ENCODE measurements at regions not wholly inside any gene's neighbourhood (a gene's known extent, or its start where the extent isn't known, plus 50 kb on each side); places are given as distances from the start of the nearest gene placed in this dataset.

GRCh38 chr7:48718731-48719378 lies 205.5 kb upstream of the CDC14C start:
- no peak overlapping the region for H2BK5ac ChIP-seq (ENCODE audit: low read length)
- H3K18ac ChIP-seq (ENCODE audit: low read length): no peak overlapping the region
- no peaks in the 10 kb centered on the region for H3K27me3 ChIP-seq (ENCODE audit: control insufficient read depth in 3 of 3, insufficient read depth in 3 of 3, low read depth in 1 of 3, low read length in 3 of 3)
- H4K8ac ChIP-seq (ENCODE audit: low read depth, low read length): no peak overlapping the region
- H3K79me1 ChIP-seq (ENCODE audit: low read depth, low read length): no peaks in the 10 kb centered on the region
- H2AFZ ChIP-seq (ENCODE audit: low read length): no peak overlapping the region
- H3K9ac ChIP-seq (ENCODE audit: low read depth, low read length, poor library complexity): no peak overlapping the region
- H2BK120ac ChIP-seq (ENCODE audit: low read depth, low read length): no peak overlapping the region
- H3K4me2 ChIP-seq (ENCODE audit: insufficient read depth, low read length, poor library complexity, severe bottlenecking): no peak overlapping the region
- no peaks in the 10 kb centered on the region for H3K9me3 ChIP-seq (replicated peaks in 1 of 2; ENCODE audit: control insufficient read depth in 2 of 2, insufficient read depth in 1 of 2, low read depth in 1 of 2, low read length in 2 of 2)
- no peak overlapping the region for H2BK12ac ChIP-seq (ENCODE audit: low read length)
- no peak overlapping the region for H3K4ac ChIP-seq (ENCODE audit: low read length)
- no peak overlapping the region for H3K4me3 ChIP-seq (ENCODE audit: low read length in 2 of 2)
- WGBS, 2 donors (ENCODE audit: extremely low coverage in 2 of 2, insufficient read length in 2 of 2, insufficient replicate concordance in 1 of 2): no CpG with 5 or more reads among the region's 2 CpGs
- no peak overlapping the region for H3K23ac ChIP-seq (ENCODE audit: low read depth, low read length, poor library complexity)
- H3K14ac ChIP-seq (ENCODE audit: low read length): no peak overlapping the region
- H3K4me1 ChIP-seq (ENCODE audit: control insufficient read depth in 2 of 2, insufficient read depth in 1 of 2, low read depth in 1 of 2, low read length in 2 of 2): no peaks in the 10 kb centered on the region
- no peak for DNase-seq (ENCODE audit: low spot score)
- no peak overlapping the region for H3K27ac ChIP-seq (replicated peaks; ENCODE audit: low read length)
- H2AK5ac ChIP-seq (ENCODE audit: low read depth, low read length): no peak overlapping the region
- H4K91ac ChIP-seq (ENCODE audit: low read depth, low read length, poor library complexity): no peak overlapping the region
- H3K36me3 ChIP-seq (replicated peaks in 1 of 2; ENCODE audit: control insufficient read depth in 2 of 2, insufficient read depth in 2 of 2, low read length in 2 of 2): no peaks in the 10 kb centered on the region
- H2BK15ac ChIP-seq (ENCODE audit: low read length): no peak overlapping the region

GRCh38 chr7:48728799-48729198 lies 195.5 kb upstream of the CDC14C start:
- Histone ChIP-seq H3K4me3 (ENCODE audit: low read length in 2 of 2) (no peak overlapping the region), H3K14ac (ENCODE audit: low read length) (no peak overlapping the region), H2BK120ac (ENCODE audit: low read depth, low read length) (no peak overlapping the region), H2AK5ac (ENCODE audit: low read depth, low read length) (no peak overlapping the region), H3K4me2 (ENCODE audit: insufficient read depth, low read length, poor library complexity, severe bottlenecking) (no peak overlapping the region), H2BK12ac (ENCODE audit: low read length) (no peak overlapping the region), H3K36me3 (replicated peaks in 1 of 2; ENCODE audit: control insufficient read depth in 2 of 2, insufficient read depth in 2 of 2, low read length in 2 of 2) (no peaks in the 10 kb centered on the region), H3K27me3 (ENCODE audit: control insufficient read depth in 3 of 3, insufficient read depth in 3 of 3, low read depth in 1 of 3, low read length in 3 of 3) (no peaks in the 10 kb centered on the region), H3K9ac (ENCODE audit: low read depth, low read length, poor library complexity) (no peak overlapping the region), H3K18ac (ENCODE audit: low read length) (no peak overlapping the region), H2BK15ac (ENCODE audit: low read length) (no peak overlapping the region), H3K4ac (ENCODE audit: low read length) (no peak overlapping the region), H3K23ac (ENCODE audit: low read depth, low read length, poor library complexity) (no peak overlapping the region), H4K8ac (ENCODE audit: low read depth, low read length) (no peak overlapping the region), H2BK5ac (ENCODE audit: low read length) (no peak overlapping the region), H3K4me1 (ENCODE audit: control insufficient read depth in 2 of 2, insufficient read depth in 1 of 2, low read depth in 1 of 2, low read length in 2 of 2) (no peaks in the 10 kb centered on the region), H3K79me1 (ENCODE audit: low read depth, low read length) (no peaks in the 10 kb centered on the region), H2AFZ (ENCODE audit: low read length) (no peak overlapping the region), H4K91ac (ENCODE audit: low read depth, low read length, poor library complexity) (no peak overlapping the region), H3K27ac (replicated peaks; ENCODE audit: low read length) (no peak overlapping the region), H3K9me3 (replicated peaks in 1 of 2; ENCODE audit: control insufficient read depth in 2 of 2, insufficient read depth in 1 of 2, low read depth in 1 of 2, low read length in 2 of 2) (peaks cover 0 to 2% of the 10 kb centered on the region in 2 donors)
- no peak for DNase-seq (ENCODE audit: low spot score)
- WGBS, 2 donors (ENCODE audit: extremely low coverage in 2 of 2, insufficient read length in 2 of 2, insufficient replicate concordance in 1 of 2): no CpG with 5 or more reads among the region's 3 CpGs

GRCh38 chr7:48734695-48735406 lies 189.5 kb upstream of the CDC14C start:
- WGBS, 2 donors (ENCODE audit: extremely low coverage in 2 of 2, insufficient read length in 2 of 2, insufficient replicate concordance in 1 of 2): no CpG with 5 or more reads among the region's 4 CpGs

GRCh38 chr7:48741545-48741944 lies 182.8 kb upstream of the CDC14C start:
- WGBS, 2 donors (ENCODE audit: extremely low coverage in 2 of 2, insufficient read length in 2 of 2, insufficient replicate concordance in 1 of 2): no CpG with 5 or more reads among the region's 1 CpG

More at GRCh38 chr7:48734695-48735406, 189.5 kb upstream of the CDC14C start:
- Histone ChIP-seq H3K14ac (ENCODE audit: low read length) (no peak overlapping the region), H3K9me3 (replicated peaks in 1 of 2; ENCODE audit: control insufficient read depth in 2 of 2, insufficient read depth in 1 of 2, low read depth in 1 of 2, low read length in 2 of 2) (peaks cover 0 to 6% of the 10 kb centered on the region in 2 donors), H3K9ac (ENCODE audit: low read depth, low read length, poor library complexity) (no peak overlapping the region), H2AFZ (ENCODE audit: low read length) (no peak overlapping the region), H2BK5ac (ENCODE audit: low read length) (no peak overlapping the region), H3K4me3 (ENCODE audit: low read length in 2 of 2) (no peak overlapping the region), H4K91ac (ENCODE audit: low read depth, low read length, poor library complexity) (no peak overlapping the region), H3K18ac (ENCODE audit: low read length) (no peak overlapping the region), H3K4me1 (ENCODE audit: control insufficient read depth in 2 of 2, insufficient read depth in 1 of 2, low read depth in 1 of 2, low read length in 2 of 2) (no peaks in the 10 kb centered on the region), H3K36me3 (replicated peaks in 1 of 2; ENCODE audit: control insufficient read depth in 2 of 2, insufficient read depth in 2 of 2, low read length in 2 of 2) (no peaks in the 10 kb centered on the region), H2AK5ac (ENCODE audit: low read depth, low read length) (no peak overlapping the region), H3K4ac (ENCODE audit: low read length) (no peak overlapping the region), H3K79me1 (ENCODE audit: low read depth, low read length) (no peaks in the 10 kb centered on the region), H3K23ac (ENCODE audit: low read depth, low read length, poor library complexity) (no peak overlapping the region), H4K8ac (ENCODE audit: low read depth, low read length) (no peak overlapping the region), H2BK15ac (ENCODE audit: low read length) (no peak overlapping the region), H3K27me3 (ENCODE audit: control insufficient read depth in 3 of 3, insufficient read depth in 3 of 3, low read depth in 1 of 3, low read length in 3 of 3) (no peaks in the 10 kb centered on the region), H3K4me2 (ENCODE audit: insufficient read depth, low read length, poor library complexity, severe bottlenecking) (no peak overlapping the region), H2BK120ac (ENCODE audit: low read depth, low read length) (no peak overlapping the region), H2BK12ac (ENCODE audit: low read length) (no peak overlapping the region), H3K27ac (replicated peaks; ENCODE audit: low read length) (no peak overlapping the region)
- no peak for DNase-seq (ENCODE audit: low spot score)

More at GRCh38 chr7:48741545-48741944, 182.8 kb upstream of the CDC14C start:
- no peaks in the 10 kb centered on the region for H3K36me3 ChIP-seq (replicated peaks in 1 of 2; ENCODE audit: control insufficient read depth in 2 of 2, insufficient read depth in 2 of 2, low read length in 2 of 2)
- H2BK12ac ChIP-seq (ENCODE audit: low read length): no peak overlapping the region
- no peak for DNase-seq (ENCODE audit: low spot score)
- no peaks in the 10 kb centered on the region for H3K4me1 ChIP-seq (ENCODE audit: control insufficient read depth in 2 of 2, insufficient read depth in 1 of 2, low read depth in 1 of 2, low read length in 2 of 2)
- H3K27ac ChIP-seq (replicated peaks; ENCODE audit: low read length): no peak overlapping the region
- no peak overlapping the region for H4K91ac ChIP-seq (ENCODE audit: low read depth, low read length, poor library complexity)
- no peak overlapping the region for H3K14ac ChIP-seq (ENCODE audit: low read length)
- H3K9me3 ChIP-seq (replicated peaks in 1 of 2; ENCODE audit: control insufficient read depth in 2 of 2, insufficient read depth in 1 of 2, low read depth in 1 of 2, low read length in 2 of 2): peaks cover 0 to 6% of the 10 kb centered on the region in 2 donors
- no peak overlapping the region for H2BK5ac ChIP-seq (ENCODE audit: low read length)
- H4K8ac ChIP-seq (ENCODE audit: low read depth, low read length): no peak overlapping the region
- no peak overlapping the region for H3K4me3 ChIP-seq (ENCODE audit: low read length in 2 of 2)
- no peaks in the 10 kb centered on the region for H3K79me1 ChIP-seq (ENCODE audit: low read depth, low read length)
- H2AFZ ChIP-seq (ENCODE audit: low read length): no peak overlapping the region
- H2BK120ac ChIP-seq (ENCODE audit: low read depth, low read length): no peak overlapping the region
- H3K27me3 ChIP-seq (ENCODE audit: control insufficient read depth in 3 of 3, insufficient read depth in 3 of 3, low read depth in 1 of 3, low read length in 3 of 3): no peaks in the 10 kb centered on the region
- H3K9ac ChIP-seq (ENCODE audit: low read depth, low read length, poor library complexity): no peak overlapping the region
- no peak overlapping the region for H2BK15ac ChIP-seq (ENCODE audit: low read length)
- H3K23ac ChIP-seq (ENCODE audit: low read depth, low read length, poor library complexity): no peak overlapping the region
- H3K18ac ChIP-seq (ENCODE audit: low read length): no peak overlapping the region
- H3K4me2 ChIP-seq (ENCODE audit: insufficient read depth, low read length, poor library complexity, severe bottlenecking): no peak overlapping the region
- H3K4ac ChIP-seq (ENCODE audit: low read length): no peak overlapping the region
- H2AK5ac ChIP-seq (ENCODE audit: low read depth, low read length): no peak overlapping the region
